ENCODE measurements at regions not wholly inside any gene's neighbourhood (a gene's known extent, or its start where the extent isn't known, plus 50 kb on each side); places are given as distances from the start of the nearest gene placed in this dataset.

DNA sequence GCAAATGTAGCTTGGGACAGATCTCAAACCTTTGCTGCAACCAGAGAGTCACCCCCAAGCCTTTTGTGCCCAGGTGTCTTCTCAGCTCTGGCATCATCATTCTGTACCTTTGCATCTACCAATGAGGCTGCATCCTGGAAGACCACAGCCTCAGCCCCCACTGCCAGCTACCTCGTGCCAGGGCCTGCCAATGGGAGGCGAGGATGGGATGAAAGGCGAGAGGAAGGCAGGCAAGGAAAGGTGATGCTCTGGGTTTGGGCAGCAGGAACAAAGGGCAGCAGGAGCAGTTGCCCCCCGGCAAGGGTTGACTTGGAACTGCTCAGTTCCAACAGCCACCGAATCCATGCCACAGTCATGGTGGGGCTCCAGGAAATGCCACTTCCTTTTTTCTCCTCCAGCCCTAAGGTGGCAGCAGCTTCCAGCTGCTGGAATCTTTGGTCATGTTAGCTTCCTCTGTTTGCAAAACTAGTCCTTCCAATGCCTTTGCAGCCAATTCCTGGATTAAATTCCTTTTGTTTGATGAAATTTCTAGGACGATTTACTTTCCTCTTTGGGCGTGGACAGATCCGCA is 651.6 kb downstream of the NPHP4 start:
- no peak for DNase-seq (ENCODE audit: low spot score)

DNA sequence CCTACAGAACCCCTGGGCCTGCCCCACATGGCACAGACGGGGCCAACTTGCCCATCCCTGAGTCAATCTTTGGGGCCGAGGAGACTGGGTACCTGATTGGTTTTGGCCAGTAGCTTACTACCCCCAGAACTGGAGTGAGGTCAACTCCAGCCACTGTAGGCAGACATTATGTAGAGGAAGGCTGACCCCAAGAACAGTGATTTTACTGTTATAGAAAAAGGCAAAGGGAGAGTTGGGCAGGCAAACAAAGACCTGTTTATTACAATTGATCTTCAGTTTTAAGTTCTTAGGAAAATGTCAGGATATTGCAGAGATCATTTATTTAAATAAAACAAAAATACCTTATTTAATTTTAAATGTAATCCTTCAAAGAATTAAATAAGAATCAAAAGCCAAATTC is 653.8 kb downstream of the NPHP4 start:
- no peak for DNase-seq (ENCODE audit: low spot score)

- no peak for DNase-seq (ENCODE audit: low spot score)
These were observed 658.9 kb downstream of the NPHP4 start for GRCh38 chr1:5333291-5333690.

DNA sequence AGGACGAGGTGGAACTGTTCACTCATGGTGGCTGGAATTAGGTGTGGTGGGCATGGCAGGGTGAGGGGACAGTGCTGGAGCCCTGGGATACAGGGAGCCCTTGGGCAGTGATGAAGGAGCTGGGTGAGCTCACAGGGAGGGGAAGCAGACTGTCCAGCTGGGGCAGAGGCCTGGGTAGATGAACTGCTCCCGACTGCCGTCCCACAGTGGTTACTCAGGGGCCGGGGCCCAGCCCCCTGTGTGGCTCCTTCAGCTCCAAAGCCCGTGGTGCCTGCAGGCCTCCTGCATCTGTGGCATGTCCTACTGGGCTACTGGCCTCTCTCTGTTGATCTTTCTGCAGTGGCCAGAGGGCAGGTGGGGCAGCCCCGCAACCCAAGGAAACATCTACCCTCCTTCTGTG is 661.1 kb downstream of the NPHP4 start:
- DNase-seq (ENCODE audit: low spot score), result no peak

DNA sequence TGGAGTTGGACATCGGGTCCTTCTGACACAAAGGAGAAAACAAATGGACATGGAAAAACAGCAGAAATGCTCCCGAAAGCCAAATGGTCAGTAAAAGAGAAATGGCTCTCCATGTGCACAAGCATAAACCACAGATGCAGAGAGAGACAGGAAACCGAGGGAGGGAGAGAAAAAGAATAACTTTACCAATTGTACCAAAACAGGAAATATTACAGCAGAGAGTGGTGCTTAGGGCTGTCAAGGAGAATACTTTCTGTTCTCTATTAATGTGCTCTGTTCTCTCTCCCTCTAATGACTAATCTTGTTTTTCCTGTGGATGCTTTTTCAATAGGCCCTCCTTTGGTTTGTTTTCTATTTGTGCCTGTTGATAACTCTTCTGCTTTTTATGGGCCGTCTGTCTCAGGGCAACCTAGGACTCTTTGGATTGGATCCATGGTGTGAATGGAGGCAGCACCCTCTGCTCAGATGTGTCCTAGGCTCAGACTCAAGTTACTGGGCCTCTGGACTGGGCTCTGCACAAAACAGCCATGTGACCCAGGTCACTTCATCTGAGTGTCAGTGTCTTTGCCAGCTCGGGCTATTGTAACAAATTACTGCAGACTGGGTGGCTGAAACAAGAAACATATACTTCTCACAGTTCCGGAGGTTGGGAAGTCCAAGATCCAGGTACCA is 663.0 kb downstream of the NPHP4 start:
- DNase-seq (ENCODE audit: low spot score), result peak; percentile 7

DNA sequence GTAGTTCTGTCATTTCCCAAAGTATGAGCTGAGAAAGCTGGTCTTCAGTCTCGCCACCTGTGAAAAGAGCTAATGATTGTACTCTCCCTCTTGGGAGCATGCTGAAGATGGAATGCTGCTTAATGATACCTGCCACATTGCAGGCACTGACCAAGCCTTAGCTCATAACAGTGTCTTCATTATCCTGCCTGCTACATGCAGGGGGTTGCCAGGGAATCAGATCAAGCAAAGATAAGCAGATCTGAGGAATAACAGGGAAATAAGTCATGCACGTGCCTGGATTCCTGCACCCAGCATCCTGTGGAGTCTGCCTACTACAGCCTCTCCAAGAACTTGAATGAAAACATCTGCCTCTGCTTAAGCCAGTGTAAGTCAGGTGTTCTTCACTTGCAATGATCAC is 667.3 kb downstream of the NPHP4 start:
- no peak for DNase-seq (ENCODE audit: low spot score)

- no peak for DNase-seq (ENCODE audit: low spot score)
These were observed 663.9 kb downstream of the AJAP1 start for GRCh38 chr1:5318143-5318816.

GRCh38 chr1:5317391-5317790 is 663.0 kb downstream of the AJAP1 start:
- DNase-seq (ENCODE audit: low spot score), result no peak

- DNase-seq (ENCODE audit: low spot score), result no peak
These were observed 658.5 kb downstream of the AJAP1 start for GRCh38 chr1:5312862-5313261.

- DNase-seq (ENCODE audit: low spot score), result no peak
These were observed 657.9 kb downstream of the AJAP1 start for GRCh38 chr1:5312293-5312674.

DNA sequence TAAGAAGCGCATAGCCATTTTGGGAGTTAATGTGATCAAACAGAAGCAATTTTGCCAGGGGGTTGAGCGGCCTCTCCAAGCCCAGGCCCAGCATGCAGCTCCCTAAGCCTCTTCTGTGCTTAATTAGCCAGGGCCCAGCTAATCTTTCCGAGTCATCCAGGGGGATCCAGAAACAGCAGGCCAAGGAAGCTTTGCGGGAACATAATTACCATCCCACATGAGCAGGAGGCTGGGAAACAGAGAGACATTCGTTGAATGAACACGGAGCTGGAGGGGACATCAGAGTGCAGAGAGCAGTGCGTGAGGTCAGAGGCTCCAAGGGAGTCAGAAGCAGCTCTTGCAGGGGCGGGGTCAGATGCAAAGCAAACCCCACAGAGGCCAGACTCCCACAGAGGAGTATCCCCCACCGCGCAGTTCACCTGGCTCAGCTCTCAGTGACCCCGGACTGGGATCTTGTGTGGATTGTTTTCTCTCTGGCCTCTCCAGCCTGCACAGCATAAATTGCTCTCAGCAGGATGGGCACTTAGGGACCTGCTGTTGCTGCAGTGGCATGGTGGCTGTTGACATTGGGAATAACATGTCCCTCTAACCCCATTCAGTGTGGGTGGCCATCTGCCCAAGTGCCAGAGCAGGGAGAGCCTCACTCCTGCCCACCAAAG is 657.4 kb downstream of the AJAP1 start:
- no peak for DNase-seq (ENCODE audit: low spot score)

GRCh38 chr1:5311147-5311546 is 656.7 kb downstream of the AJAP1 start:
- DNase-seq (ENCODE audit: low spot score), result no peak

DNA sequence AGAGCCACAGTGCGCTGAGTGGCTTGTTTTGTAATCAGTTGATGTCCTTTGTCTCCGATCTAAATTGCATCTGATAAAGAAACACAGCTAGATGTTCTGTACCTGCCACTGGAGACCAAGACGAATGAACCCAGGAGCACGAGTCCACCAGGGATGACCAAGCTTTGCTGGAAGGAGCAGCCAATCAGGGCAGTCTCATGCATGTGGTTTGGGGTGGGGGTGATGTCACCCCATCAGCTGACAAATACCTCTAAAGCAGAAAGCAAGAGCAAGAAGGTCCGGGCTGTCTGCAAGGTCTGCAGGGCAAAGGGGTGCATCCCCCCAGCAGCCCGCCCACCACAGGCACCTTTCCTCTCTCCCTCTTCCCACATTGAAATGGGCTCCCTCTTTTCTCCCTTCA is 653.8 kb downstream of the AJAP1 start:
- DNase-seq (ENCODE audit: low spot score), result no peak

GRCh38 chr1:5304702-5305101 is 650.3 kb downstream of the AJAP1 start:
- DNase-seq (ENCODE audit: low spot score), result no peak

- DNase-seq (ENCODE audit: low spot score), result no peak
These were observed 644.0 kb downstream of the AJAP1 start for GRCh38 chr1:5298376-5298775.

DNA sequence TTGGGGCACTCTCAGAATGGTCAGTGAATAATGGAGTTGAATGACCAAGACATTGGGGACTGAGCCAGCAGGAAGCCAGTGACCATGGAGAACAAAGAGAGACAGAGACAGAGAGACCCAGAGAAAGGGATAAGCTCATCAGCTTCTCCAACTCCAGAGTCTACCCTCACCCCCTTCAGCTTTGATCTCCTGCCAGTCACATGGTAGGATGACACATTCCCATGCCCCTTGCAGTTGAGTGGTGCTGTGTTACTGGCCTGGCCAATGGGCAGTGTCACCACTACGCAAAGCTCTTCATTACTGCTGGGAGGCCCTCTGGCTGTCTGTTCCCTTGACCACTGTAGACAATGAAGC is 643.5 kb downstream of the AJAP1 start:
- DNase-seq (ENCODE audit: low spot score), result no peak

DNA sequence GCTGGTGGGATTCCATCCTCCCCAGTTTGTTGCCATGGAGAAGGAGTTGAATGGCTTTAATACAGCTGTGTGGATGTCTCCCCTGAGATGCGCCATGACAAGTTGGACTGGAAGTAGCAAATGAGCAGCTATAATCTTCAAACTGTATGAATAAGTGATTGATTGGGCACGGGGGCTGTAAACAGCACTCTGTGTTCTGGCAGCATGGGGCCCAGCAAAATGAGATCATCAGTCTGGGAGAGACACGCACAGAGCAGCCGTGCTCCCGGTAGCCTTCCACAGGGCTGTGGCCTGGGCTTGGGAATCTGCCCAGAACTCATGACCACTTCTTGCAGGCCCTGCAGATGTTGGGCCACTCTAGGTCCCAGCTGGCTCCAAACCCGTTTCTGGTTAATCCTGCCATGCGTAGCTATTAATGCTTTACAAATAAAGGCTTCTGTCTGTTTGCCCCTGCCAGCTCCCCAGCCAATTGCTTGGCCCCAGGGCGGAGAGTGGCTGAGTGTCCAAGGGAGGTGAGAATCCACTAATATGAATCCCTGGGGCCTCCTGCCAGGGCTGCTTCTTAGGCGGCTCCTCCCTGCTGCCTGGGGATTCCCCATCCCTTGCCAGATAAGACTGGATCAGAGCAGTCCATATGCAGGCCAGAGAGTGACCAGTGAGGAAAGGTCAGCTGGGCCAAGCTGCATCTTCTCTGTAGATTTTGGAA is 642.9 kb downstream of the AJAP1 start:
- no peak for DNase-seq (ENCODE audit: low spot score)

- no peak for DNase-seq (ENCODE audit: low spot score)
These were observed 642.3 kb downstream of the AJAP1 start for GRCh38 chr1:5296557-5297179.

- no peak for DNase-seq (ENCODE audit: low spot score)
These were observed 641.7 kb downstream of the AJAP1 start for GRCh38 chr1:5296095-5296494.

GRCh38 chr1:5291889-5292288 is 637.5 kb downstream of the AJAP1 start:
- DNase-seq (ENCODE audit: low spot score), result no peak

DNA sequence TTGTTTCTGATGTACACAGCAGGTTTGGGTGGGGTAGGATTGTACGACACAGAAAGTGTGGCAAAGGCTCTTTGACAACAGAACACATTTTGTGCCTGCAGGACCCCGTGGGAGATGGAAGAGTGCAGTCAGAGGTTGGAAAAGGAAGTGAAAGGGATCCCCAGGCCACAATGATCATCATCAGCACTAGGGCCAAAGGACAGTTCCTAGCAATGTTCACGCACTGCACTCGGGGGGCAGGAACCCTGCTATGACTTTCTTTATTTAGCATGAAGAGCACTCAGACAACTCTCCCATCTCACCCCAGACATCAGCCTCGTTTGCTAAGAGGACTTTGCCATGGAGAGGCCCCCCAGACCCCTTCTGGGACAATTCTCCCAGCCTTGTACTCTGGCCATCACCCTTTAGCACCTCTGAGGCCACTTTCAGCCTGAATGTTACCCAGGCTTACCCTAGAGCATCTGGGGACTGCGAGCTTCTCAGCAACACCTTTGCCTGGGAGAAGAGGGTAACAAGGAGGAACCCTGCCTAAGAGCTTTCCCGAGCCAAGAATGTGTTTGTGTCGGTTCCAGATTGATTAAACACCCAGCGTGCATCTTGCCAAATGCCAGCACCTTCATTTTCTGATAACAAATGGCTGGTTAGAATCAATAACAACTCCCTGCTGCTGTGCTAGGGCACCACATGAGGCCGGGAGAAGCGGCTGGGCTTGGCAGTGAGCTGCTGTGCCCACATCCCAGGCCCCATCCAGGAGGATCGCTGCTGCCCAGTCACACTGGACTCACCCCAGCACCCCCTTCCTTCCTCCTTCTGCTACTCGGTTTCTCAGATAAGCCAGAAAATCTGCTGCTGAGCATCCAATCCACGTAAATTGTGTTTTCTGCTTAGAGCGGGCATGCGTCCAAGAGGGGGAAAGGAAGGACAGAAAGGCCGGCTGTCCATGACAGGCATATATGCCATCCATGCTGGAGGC is 633.1 kb downstream of the AJAP1 start:
- DNase-seq (ENCODE audit: low spot score), result no peak

Measured in NAMALWA (cell line).